SJSA1 (cell line): ENCODE measurements at regions not wholly inside any gene's neighbourhood (a gene's known extent, or its start where the extent isn't known, plus 50 kb on each side); places are given as distances from the start of the nearest gene placed in this dataset.

Experiments
- DNase-seq, 2 experiments: peaks; one replicate each; pipeline ENCODE4 v3.0.0-alpha.2; 2015 to 2020; ENCODE audit warnings: low spot score in 2 of 2, low read depth in 1 of 2
- H3K27ac ChIP-seq: fragments of 250-450 bp; sonication (Bioruptor Pico); 2 replicates; pipeline ENCODE4 v1.5.1; 2020; ENCODE audit warnings: mild to moderate bottlenecking, moderate library complexity
- H3K27me3 ChIP-seq: fragments of 250-450 bp; sonication (Bioruptor Pico); replicated peaks from 2 replicates; pipeline ENCODE4 v1.5.1; 2020; ENCODE audit warnings: mild to moderate bottlenecking, moderate library complexity
- H3K36me3 ChIP-seq: fragments of 250-450 bp; sonication (Bioruptor Pico); 2 replicates; pipeline ENCODE4 v1.5.1; 2020; ENCODE audit warnings: mild to moderate bottlenecking
- H3K4me1 ChIP-seq: fragments of 250-450 bp; sonication (Bioruptor Pico); replicated peaks from 2 replicates; pipeline ENCODE4 v1.6.1; 2021; ENCODE audit warnings: mild to moderate bottlenecking
- H3K4me3 ChIP-seq: fragments of 250-450 bp; sonication (Bioruptor Pico); 2 replicates; pipeline ENCODE4 v1.5.1; 2020; ENCODE audit warnings: mild to moderate bottlenecking
- H3K9me3 ChIP-seq: fragments of 250-450 bp; sonication (Bioruptor Pico); replicated peaks from 2 replicates; pipeline ENCODE4 v1.5.1; 2020; ENCODE audit warnings: mild to moderate bottlenecking

GRCh38 chr22:47250995-47251765 lies 488.7 kb downstream of the TBC1D22A start:
- peak in 1 of 2 experiments; percentile 35 for DNase-seq
- Histone ChIP-seq H3K27me3 (peaks cover 16% of the 10 kb centered on the region; the same call in 1 of the 2 replicates), H3K4me1 (no peaks in the 10 kb centered on the region), H3K36me3 (no peaks in the 10 kb centered on the region), H3K27ac (no peak overlapping the region), H3K9me3 (no peaks in the 10 kb centered on the region; the same call in none of the 2 replicates), H3K4me3 (no peak overlapping the region)

DNA sequence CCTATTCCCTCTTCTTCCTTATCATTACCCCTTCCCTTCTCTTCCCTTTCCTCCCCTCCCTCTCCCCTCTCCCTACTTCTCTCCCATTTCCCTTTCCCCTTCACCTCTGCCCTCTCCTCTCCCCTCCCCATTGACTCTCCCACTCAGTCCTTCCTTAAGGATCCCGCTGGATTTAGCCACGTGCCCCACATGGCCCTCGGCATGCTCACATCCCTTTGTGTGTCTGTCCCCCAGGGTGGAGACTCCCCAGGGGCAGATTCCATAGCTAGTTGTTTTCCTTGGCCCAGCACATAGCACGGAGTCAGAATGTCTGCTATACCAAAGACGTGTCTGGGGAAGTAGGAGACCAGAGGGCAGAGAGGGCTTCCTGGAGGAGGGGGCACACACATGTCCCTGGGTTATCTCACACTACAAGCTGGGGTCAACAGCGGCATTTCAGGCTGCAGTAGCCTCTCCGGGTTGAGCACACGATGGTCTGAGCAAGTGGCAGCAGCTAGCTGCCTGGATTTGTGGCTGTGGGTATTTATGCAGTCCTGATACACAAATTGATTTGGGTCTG lies 487.0 kb downstream of the TBC1D22A start:
- Histone ChIP-seq H3K9me3 (no peaks in the 10 kb centered on the region; the same call in none of the 2 replicates), H3K27me3 (peaks cover 16% of the 10 kb centered on the region; the same call in 1 of the 2 replicates), H3K27ac (no peak overlapping the region), H3K36me3 (no peaks in the 10 kb centered on the region), H3K4me1 (no peaks in the 10 kb centered on the region), H3K4me3 (no peak overlapping the region)
- peak in 1 of 2 experiments; percentile 30 for DNase-seq

- H3K4me1 ChIP-seq: no peaks in the 10 kb centered on the region
- no peak overlapping the region for H3K4me3 ChIP-seq
- no peak overlapping the region for H3K27ac ChIP-seq
- no peaks in the 10 kb centered on the region; the same call in none of the 2 replicates for H3K9me3 ChIP-seq
- peaks cover 16% of the 10 kb centered on the region; the same call in 1 of the 2 replicates for H3K27me3 ChIP-seq
- H3K36me3 ChIP-seq: no peaks in the 10 kb centered on the region
- DNase-seq: peak in 1 of 2 experiments; percentile 16
Measured at GRCh38 chr22:47248925-47249324, 486.5 kb downstream of the TBC1D22A start.

DNA sequence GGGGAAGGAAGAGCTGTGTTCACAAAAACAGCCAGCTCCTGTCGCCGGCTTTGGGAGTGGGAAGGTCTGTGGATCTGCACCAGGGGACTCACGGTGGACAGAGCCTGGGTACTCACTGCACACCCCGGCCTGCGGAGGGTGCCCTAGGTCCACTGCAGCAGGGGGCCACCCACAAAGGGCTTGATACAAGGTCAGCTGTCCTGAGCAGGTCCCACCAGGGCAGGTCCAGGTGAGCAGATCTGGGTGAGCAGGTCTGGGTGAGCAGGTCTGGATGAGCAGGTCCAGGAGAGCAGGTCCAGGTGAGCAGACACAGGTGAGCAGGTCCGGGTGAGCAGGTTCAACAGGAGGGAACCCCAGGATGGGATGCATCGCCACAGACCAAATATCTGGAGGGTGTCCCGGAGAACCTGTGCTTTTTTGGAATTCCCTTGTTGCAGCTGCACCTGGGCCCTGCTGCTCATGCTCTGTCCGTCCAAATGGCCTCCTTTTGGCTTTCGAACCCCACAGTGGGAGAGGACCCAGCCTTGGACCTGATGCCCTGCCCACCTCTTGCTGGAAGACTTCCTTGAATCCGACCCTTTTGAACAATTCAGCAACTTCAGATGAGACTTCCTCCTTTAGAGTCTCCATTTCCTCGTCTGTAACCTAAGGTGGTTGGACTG lies 485.3 kb downstream of the TBC1D22A start:
- Histone ChIP-seq H3K27me3 (peaks cover 13% of the 10 kb centered on the region; the same call in 1 of the 2 replicates), H3K4me3 (no peak overlapping the region), H3K27ac (no peak overlapping the region), H3K4me1 (no peaks in the 10 kb centered on the region), H3K36me3 (no peaks in the 10 kb centered on the region), H3K9me3 (peaks cover 3% of the 10 kb centered on the region)
- DNase-seq: peak in 1 of 2 experiments; percentile 31

- H3K27ac ChIP-seq: no peak overlapping the region
- H3K4me3 ChIP-seq: no peak overlapping the region
- no peaks in the 10 kb centered on the region for H3K4me1 ChIP-seq
- DNase-seq: peak in 1 of 2 experiments; percentile 21
- peaks cover 30% of the 10 kb centered on the region for H3K27me3 ChIP-seq
- peaks cover 3% of the 10 kb centered on the region for H3K9me3 ChIP-seq
- H3K36me3 ChIP-seq: no peaks in the 10 kb centered on the region
Measured at GRCh38 chr22:47245786-47246185, 483.3 kb downstream of the TBC1D22A start.

DNA sequence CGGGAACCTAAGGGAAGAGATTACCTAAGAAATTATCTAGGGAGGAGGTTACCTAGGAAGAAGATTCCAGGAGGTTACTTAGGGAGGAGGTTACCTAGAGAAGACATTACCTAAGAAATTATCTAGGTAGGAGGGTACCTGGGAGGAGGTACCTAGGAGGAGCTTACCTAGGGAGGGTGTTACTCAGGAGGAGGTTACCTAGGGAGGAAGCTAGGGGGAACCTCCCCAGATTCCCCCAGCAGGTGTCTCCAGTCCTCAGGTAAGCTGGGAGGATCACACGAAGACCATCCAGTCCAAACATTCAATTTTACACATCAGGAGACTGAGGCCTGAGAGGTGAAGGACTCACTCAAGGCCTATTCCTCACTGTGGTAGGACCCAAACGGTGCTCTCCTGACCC lies 482.8 kb downstream of the TBC1D22A start:
- Histone ChIP-seq H3K36me3 (no peaks in the 10 kb centered on the region), H3K27ac (no peak overlapping the region), H3K4me3 (no peak overlapping the region), H3K9me3 (peaks cover 3% of the 10 kb centered on the region), H3K4me1 (no peaks in the 10 kb centered on the region), H3K27me3 (peaks cover 34% of the 10 kb centered on the region)
- no peak for DNase-seq

DNA sequence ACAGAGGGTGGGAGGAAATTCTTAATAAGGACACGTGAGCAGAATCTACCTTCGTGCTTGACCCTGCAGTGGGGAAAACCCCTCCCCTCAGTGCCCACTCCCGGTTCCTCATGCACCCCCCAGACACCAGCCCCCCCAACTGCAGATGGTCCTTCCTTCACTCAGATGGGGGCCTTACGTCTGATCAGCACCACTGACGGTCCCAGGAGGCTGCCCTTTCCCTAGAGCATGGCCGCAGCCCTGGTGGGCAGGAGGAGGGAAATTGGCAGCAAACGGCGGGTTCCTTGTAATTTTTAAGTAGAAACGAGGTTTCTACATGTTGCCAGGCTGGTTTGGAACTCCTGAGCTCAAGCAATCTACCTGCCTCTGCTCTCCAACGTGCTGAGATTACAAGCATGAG lies 477.7 kb downstream of the TBC1D22A start:
- Histone ChIP-seq H3K36me3 (no peaks in the 10 kb centered on the region), H3K4me3 (no peak overlapping the region), H3K9me3 (peaks cover 3% of the 10 kb centered on the region; the same call in 1 of the 2 replicates), H3K4me1 (no peaks in the 10 kb centered on the region), H3K27ac (no peak overlapping the region), H3K27me3 (peaks cover 26% of the 10 kb centered on the region)
- no peak for DNase-seq

- no peaks in the 10 kb centered on the region for H3K36me3 ChIP-seq
- DNase-seq: no peak
Measured at GRCh38 chr22:47239474-47239860, 477.0 kb downstream of the TBC1D22A start.

DNA sequence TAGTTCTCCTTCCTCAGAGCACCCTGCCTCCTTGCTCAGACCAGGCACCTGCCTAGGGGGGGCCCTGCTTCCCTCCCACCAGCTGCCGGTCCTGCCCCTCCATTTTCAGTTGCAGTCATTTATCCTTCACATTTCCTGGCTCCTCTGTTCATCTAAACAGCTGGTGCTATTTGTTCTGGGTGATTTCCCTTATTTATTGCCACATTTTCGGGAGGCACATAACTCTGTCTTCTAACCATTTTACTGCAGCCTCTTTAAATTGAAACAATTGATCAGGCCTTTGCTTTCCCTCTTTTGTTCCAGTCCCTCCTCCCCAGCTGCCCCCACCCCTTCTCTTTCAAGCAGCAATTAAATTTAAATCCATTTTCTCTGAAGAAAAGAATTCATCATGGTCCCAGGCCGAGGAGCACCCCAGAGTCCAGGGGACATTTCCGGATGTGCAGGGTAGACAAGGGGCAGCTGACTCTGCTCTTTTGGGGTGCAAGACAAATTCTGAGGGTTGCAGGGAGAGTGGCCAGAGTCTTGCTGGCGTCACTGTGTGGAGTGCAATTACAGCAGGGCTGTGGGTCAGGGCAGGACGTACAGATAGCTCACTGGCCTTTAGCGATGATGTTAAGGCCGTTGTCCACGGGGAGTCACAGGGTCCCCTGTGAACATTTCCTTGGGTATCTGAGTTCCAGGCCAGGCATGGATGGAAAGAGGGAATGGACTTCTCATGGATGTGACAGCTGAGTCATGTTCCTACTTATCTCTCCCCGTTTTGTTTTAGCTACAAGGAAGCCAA lies 476.4 kb downstream of the TBC1D22A start:
- H3K4me1 ChIP-seq: no peaks in the 10 kb centered on the region
- H3K27me3 ChIP-seq: peaks cover 26% of the 10 kb centered on the region
- H3K9me3 ChIP-seq: peaks cover 3% of the 10 kb centered on the region; the same call in 1 of the 2 replicates
- no peak overlapping the region for H3K27ac ChIP-seq
- DNase-seq: no peak
- H3K4me3 ChIP-seq: no peak overlapping the region
- no peaks in the 10 kb centered on the region for H3K36me3 ChIP-seq

More at GRCh38 chr22:47239474-47239860, 477.0 kb downstream of the TBC1D22A start:
- Histone ChIP-seq H3K27me3 (peaks cover 26% of the 10 kb centered on the region), H3K4me3 (no peak overlapping the region), H3K4me1 (no peaks in the 10 kb centered on the region), H3K27ac (no peak overlapping the region), H3K9me3 (peaks cover 3% of the 10 kb centered on the region; the same call in 1 of the 2 replicates)

DNA sequence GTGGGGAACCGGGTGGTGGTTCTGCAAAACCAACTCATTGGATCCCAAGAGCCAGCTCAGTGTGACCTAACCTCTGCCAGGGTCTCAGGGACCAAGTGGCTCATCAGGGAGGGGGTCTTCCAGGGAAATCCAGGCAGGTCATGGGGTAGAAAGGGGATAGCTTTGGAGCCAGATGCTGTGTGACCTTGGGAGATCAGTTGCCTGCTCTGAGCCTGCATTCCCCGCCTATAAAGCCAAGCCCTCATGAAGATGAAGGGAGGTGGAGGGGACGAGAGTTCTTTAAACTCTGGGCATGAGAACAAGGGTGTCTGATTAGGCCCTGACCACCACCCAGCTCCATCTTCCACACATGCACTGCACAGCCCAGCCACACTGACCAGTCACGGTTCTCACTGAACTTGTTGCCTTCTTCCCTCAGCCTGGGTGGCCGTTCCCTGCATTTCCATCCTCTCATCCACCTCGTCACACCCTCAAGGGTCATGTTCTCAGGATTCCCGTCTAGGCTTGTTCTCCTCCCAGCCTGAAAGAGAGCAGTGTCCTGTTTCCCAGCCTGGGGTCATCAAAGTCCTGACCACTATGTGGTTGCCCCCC lies 475.5 kb downstream of the TBC1D22A start:
- H3K27me3 ChIP-seq: peaks cover 26% of the 10 kb centered on the region
- H3K36me3 ChIP-seq: no peaks in the 10 kb centered on the region
- H3K9me3 ChIP-seq: peaks cover under 1% of the 10 kb centered on the region; the same call in 1 of the 2 replicates
- no peak overlapping the region for H3K4me3 ChIP-seq
- H3K4me1 ChIP-seq: no peaks in the 10 kb centered on the region
- no peak overlapping the region for H3K27ac ChIP-seq
- no peak for DNase-seq

- no peak for DNase-seq
- Histone ChIP-seq H3K36me3 (no peaks in the 10 kb centered on the region), H3K4me1 (no peaks in the 10 kb centered on the region), H3K9me3 (no peaks in the 10 kb centered on the region), H3K27ac (no peak overlapping the region), H3K4me3 (no peak overlapping the region), H3K27me3 (peaks cover 19% of the 10 kb centered on the region)
Measured at GRCh38 chr22:47236718-47237117, 474.3 kb downstream of the TBC1D22A start.

- Histone ChIP-seq H3K4me1 (no peaks in the 10 kb centered on the region), H3K9me3 (no peaks in the 10 kb centered on the region), H3K36me3 (no peaks in the 10 kb centered on the region), H3K4me3 (no peak overlapping the region), H3K27me3 (peaks cover 13% of the 10 kb centered on the region; the same call in 1 of the 2 replicates), H3K27ac (no peak overlapping the region)
- DNase-seq: no peak
Measured at GRCh38 chr22:47236161-47236560, 473.7 kb downstream of the TBC1D22A start.
